ENCODE measurements at regions not wholly inside any gene's neighbourhood (a gene's known extent, or its start where the extent isn't known, plus 50 kb on each side); places are given as distances from the start of the nearest gene placed in this dataset.

DNA sequence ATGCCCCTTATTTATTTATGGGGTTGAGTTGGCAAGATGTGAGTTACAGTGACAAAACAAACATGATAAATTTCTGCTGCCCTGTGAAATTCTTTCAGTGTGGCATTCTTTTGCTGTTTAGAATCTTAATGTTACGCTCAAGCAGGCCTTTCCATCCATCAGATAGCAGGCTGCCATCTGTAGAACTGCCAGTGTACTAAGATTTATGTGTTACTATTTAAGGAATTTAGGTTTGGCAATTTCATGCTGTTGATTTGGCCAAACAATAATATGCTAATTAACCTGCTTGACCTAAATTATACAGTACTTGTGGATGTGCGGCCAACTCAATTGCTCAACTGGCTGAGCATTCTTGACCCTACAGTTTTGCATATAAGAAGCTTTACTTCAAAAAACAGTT lies 477.7 kb upstream of the TPK1 start:
- FAIRE-seq = no peak
- H3K4me1 ChIP-seq (replicated peaks in 1 of 2; ENCODE audit: control insufficient read depth in 2 of 2, insufficient read depth in 2 of 2, low read length in 2 of 2) = no peaks in the 10 kb centered on the region
- H3K9ac ChIP-seq (ENCODE audit: insufficient read depth in 1 of 2, low read depth in 2 of 2, low read length in 2 of 2) = no peak overlapping the region
- no peaks in the 10 kb centered on the region for H3K9me1 ChIP-seq (ENCODE audit: control insufficient read depth, insufficient read depth, low read length)
- no peaks in the 10 kb centered on the region for H3K36me3 ChIP-seq (ENCODE audit: control insufficient read depth, insufficient read depth, low read length)
- no peak overlapping the region for H3K27ac ChIP-seq (ENCODE audit: extremely low read depth, low read depth, low read length)
- POLR2A ChIA-PET = no interaction called here
- no peak overlapping the region for H3K4me3 ChIP-seq
- intact Hi-C loops (cut with micrococcal nuclease) = no loop called here
- CTCF ChIA-PET (ENCODE audit: low intra/inter-chr PET ratio) = no interaction called here
- H3K79me2 ChIP-seq (ENCODE audit: control insufficient read depth, insufficient read depth, low read length) = no peaks in the 10 kb centered on the region
- no peaks in the 10 kb centered on the region for H3K27me3 ChIP-seq (ENCODE audit: control insufficient read depth in 2 of 2, insufficient read depth in 2 of 2, low read length in 2 of 2)
- H3K4me2 ChIP-seq (ENCODE audit: insufficient read depth, low read length) = no peak overlapping the region
- 0% methylated on average over 2 of the region's 2 CpGs for WGBS (ENCODE audit: insufficient coverage, low coverage, missing lambda C conversion rate)
- TF ChIP-seq CTBP1 (IDR thresholded peaks at IDR 0.05; ENCODE audit: borderline replicate concordance) = no peak
- TF ChIP-seq NCOA2 (IDR thresholded peaks at IDR 0.05; ENCODE audit: partially characterized antibody in 2 of 2) = no peak
- TF ChIP-seq ZNF644 (tag; IDR thresholded peaks at IDR 0.05; ENCODE audit: low read depth) = no peak
- no peak for TF ChIP-seq ZC3H11A (IDR thresholded peaks at IDR 0.05; ENCODE audit: low read depth, low read length)
- TF ChIP-seq ZBTB9 (CRISPR knock-in tag; IDR thresholded peaks at IDR 0.05) = no peak
- TF ChIP-seq, protein P1, sequence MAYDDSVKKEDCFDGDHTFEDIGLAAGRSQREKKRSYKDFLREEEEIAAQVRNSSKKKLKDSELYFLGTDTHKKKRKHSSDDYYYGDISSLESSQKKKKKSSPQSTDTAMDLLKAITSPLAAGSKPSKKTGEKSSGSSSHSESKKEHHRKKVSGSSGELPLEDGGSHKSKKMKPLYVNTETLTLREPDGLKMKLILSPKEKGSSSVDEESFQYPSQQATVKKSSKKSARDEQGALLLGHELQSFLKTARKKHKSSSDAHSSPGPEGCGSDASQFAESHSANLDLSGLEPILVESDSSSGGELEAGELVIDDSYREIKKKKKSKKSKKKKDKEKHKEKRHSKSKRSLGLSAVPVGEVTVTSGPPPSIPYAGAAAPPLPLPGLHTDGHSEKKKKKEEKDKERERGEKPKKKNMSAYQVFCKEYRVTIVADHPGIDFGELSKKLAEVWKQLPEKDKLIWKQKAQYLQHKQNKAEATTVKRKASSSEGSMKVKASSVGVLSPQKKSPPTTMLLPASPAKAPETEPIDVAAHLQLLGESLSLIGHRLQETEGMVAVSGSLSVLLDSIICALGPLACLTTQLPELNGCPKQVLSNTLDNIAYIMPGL (CRISPR knock-in tag; IDR thresholded peaks at IDR 0.05) = no peak
- TF ChIP-seq NELFE (IDR thresholded peaks at IDR 0.05; ENCODE audit: insufficient read depth, insufficient read length) = no peak
- no peak for DNase-seq (ENCODE audit: extremely low read depth in 1 of 4, low spot score in 3 of 4)
- no peak overlapping the region for H2AFZ ChIP-seq (ENCODE audit: low read depth, low read length)
- no peak for ATAC-seq
- no peaks in the 10 kb centered on the region for H3K9me3 ChIP-seq (replicated peaks; ENCODE audit: control insufficient read depth, insufficient read depth, low read depth, low read length)
- no TSS peak for BruUV-seq (replicated peaks)
- H4K20me1 ChIP-seq (replicated peaks; ENCODE audit: control insufficient read depth, insufficient read depth, low read length) = no peaks in the 10 kb centered on the region
- in situ Hi-C loops (cut with MboI) = no loop called here

Data from K562 (cell line).